ENCODE measurements at regions not wholly inside any gene's neighbourhood (a gene's known extent, or its start where the extent isn't known, plus 50 kb on each side); places are given as distances from the start of the nearest gene placed in this dataset.
A peak's percentile ranks its signal among the peaks of the same experiment; 100 is the strongest.

GRCh38 chr10:111187096-111187495, 110.3 kb downstream of the ADRA2A start:
- H3K4me3 ChIP-seq (ENCODE audit: low read depth, low read length) = no peak overlapping the region
- no peak for TF ChIP-seq CTCF (IDR thresholded peaks at IDR 0.05; ENCODE audit: control insufficient read depth, extremely low read depth, insufficient read depth)
- no peak for DNase-seq (ENCODE audit: low read depth)

DNA sequence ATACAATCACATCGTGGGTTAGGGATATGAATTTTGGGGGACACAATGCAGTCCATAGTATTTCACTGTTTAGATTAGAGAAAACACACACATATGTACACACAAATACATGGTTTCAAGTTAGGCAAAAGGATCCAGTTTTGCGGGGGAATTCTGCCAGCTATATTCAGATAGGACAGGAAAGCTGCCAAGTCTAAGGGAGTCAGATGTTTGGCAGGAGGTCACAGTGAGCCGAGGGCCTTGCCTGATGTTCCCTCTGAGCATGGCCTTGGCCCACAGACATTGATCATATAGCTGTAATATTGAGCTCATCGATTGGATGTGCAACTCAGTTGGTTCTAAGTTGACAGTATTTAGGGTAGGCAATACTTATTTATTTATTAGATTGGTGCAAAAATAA, 122.8 kb downstream of the ADRA2A start:
- DNase-seq (ENCODE audit: low read depth) = peak; percentile 19
- H3K4me3 ChIP-seq (ENCODE audit: low read depth, low read length) = no peak overlapping the region
- no peak for TF ChIP-seq CTCF (IDR thresholded peaks at IDR 0.05; ENCODE audit: control insufficient read depth, extremely low read depth, insufficient read depth)

DNA sequence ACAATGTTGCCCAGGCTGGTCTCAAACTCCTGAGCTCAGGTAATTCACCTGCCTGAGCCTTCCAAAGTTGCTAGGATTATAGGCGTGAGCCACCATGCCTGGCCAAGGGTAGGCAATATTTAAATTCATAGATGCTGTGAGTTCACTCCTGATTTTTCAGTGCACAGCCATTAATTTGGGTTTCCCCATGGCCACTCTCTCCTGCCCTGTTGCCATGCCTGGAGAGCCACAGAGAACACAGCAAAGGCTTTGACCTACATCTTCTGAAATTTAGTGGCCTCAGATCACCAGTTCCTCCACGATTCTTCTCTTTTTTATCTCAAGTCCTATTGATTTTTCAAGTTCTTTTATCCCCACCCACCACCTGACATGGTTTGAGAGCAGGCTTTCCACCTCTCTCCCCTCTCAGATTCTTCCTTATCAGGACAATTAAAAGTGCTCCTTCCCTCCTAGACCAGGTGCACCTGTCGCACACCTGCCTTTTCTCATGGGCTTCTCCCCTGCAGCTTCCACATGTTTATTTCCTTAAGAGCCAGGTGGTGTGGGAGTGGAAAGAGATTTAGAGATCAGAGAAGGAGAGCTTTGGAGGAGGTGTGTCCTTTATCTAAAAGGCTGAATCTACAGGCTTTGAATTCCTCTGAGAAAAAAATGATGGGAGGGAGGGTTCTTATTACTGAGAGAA, 123.8 kb downstream of the ADRA2A start:
- H3K4me3 ChIP-seq (ENCODE audit: low read depth, low read length) = no peak overlapping the region
- no peak for TF ChIP-seq CTCF (IDR thresholded peaks at IDR 0.05; ENCODE audit: control insufficient read depth, extremely low read depth, insufficient read depth)
- no peak for DNase-seq (ENCODE audit: low read depth)

- TF ChIP-seq CTCF (IDR thresholded peaks at IDR 0.05; ENCODE audit: control insufficient read depth, extremely low read depth, insufficient read depth) = no peak
- DNase-seq (ENCODE audit: low read depth) = no peak
- H3K4me3 ChIP-seq (ENCODE audit: low read depth, low read length) = no peak overlapping the region
Observed at GRCh38 chr10:111203615-111204014, 126.8 kb downstream of the ADRA2A start.

DNA sequence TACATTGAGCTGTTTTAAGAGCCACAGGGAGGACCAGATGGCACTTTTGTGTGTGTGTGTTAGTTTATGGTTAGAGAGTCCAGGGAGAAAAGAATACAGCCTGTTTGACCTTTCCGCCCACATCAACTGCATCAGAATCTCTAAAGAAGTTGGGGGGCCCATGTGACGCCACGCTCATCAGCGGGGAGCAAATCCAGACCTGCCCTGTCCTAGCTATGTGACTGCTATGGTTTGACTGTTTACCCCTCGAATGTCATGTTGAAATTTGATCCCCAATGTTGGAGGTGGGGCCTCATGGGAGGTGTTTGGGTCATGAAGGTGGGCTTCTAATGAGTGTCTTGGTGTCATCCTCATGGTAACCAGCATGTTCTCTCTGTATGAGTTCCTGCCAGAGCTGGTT, 128.0 kb downstream of the ADRA2A start:
- no peak overlapping the region for H3K4me3 ChIP-seq (ENCODE audit: low read depth, low read length)
- no peak for TF ChIP-seq CTCF (IDR thresholded peaks at IDR 0.05; ENCODE audit: control insufficient read depth, extremely low read depth, insufficient read depth)
- no peak for DNase-seq (ENCODE audit: low read depth)

DNA sequence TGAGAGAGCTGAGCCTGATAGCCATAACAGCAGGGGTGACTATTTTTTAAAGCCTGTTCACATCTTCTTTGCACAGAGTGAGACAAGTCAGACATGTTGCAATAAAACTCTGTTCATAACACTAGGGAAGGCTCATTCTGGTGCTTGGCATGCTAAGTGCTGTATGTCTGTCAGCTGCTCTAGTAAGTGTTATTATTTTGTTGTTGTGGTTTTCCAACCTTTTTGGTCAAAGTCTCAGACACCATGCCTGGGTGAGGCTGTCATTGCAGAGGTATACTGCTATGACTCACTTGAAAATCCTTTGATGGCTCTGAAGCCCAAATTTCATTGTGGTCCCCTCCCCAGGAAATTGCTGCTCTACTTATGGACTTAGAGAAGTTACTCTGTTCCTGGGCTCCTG, 129.7 kb downstream of the ADRA2A start:
- H3K4me3 ChIP-seq (ENCODE audit: low read depth, low read length) = no peak overlapping the region
- no peak for DNase-seq (ENCODE audit: low read depth)
- no peak for TF ChIP-seq CTCF (IDR thresholded peaks at IDR 0.05; ENCODE audit: control insufficient read depth, extremely low read depth, insufficient read depth)

GRCh38 chr10:111207500-111207899, 130.7 kb downstream of the ADRA2A start:
- TF ChIP-seq CTCF (IDR thresholded peaks at IDR 0.05; ENCODE audit: control insufficient read depth, extremely low read depth, insufficient read depth) = 0 out of 2 replicates have a peak, but pooled peaks have one; percentile 20
- H3K4me3 ChIP-seq (ENCODE audit: low read depth, low read length) = no peak overlapping the region
- DNase-seq (ENCODE audit: low read depth) = no peak

All from LNCaP clone FGC (cell line).